SK-N-SH (cell line): ENCODE measurements at regions not wholly inside any gene's neighbourhood (a gene's known extent, or its start where the extent isn't known, plus 50 kb on each side); places are given as distances from the start of the nearest gene placed in this dataset.

ENCODE experiments used
- FOXJ3 ChIP-seq: sonication (generic); formaldehyde crosslinking; IDR thresholded peaks from 2 replicates; pipeline ENCODE4 v1.5.1; 2020; ENCODE audit warnings: mild to moderate bottlenecking, missing genetic modification reagents
- JUND ChIP-seq: IDR thresholded peaks from 2 replicates; pipeline ENCODE4 v1.4.0; 2012
- MEF2A ChIP-seq: IDR thresholded peaks from 2 replicates; pipeline ENCODE4 v1.4.0; 2012; ENCODE audit warnings: low read depth, borderline replicate concordance
- NRF1 ChIP-seq: IDR thresholded peaks from 2 replicates; pipeline ENCODE4 v1.6.1; 2012; ENCODE audit warnings: low read depth, mild to moderate bottlenecking, low read length
- RAD21 ChIP-seq: IDR thresholded peaks from 2 replicates; pipeline ENCODE4 v1.6.1; 2012; ENCODE audit warnings: mild to moderate bottlenecking, low read length
- RCOR1 ChIP-seq: fragments of 150-350 bp; IDR thresholded peaks from 2 replicates; pipeline ENCODE4 v1.6.1; 2017; ENCODE audit warnings: antibody characterized with exemption, low read length
- TCF12 ChIP-seq: IDR thresholded peaks from 2 replicates; pipeline ENCODE4 v1.4.0; 2012
- TF ChIP-seq, protein P1 (sequence below): fragments of 200-600 bp; sonication (generic); IDR thresholded peaks from 2 replicates; pipeline ENCODE4 v1.6.1; 2017; ENCODE audit warnings: antibody characterized with exemption, mild to moderate bottlenecking, moderate library complexity
- TF ChIP-seq, protein P2 (sequence below): IDR thresholded peaks from 2 replicates; pipeline ENCODE4 v1.4.0; 2012; ENCODE audit warnings: low read depth

DNA sequence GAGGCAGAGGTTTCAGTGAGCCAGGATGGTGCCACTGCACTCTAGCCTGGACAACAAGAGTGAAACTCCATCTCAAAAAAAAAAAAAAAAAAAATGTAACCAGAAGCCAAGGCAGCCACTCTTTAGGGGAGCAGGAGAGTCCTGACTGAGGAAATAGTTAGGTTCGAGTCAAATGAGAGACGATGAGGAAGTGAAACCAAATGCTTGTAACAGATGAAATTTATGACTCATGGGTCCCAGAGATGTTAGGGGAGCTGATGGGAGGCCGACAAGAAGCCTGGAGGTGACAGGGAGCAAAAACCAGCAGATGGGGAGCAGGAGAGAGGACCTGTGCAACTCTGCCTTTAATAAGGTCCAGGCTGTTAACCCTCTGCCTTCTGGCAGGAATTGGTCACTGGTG, 756.1 kb upstream of the DDX18 start:
- TF ChIP-seq, protein P1, sequence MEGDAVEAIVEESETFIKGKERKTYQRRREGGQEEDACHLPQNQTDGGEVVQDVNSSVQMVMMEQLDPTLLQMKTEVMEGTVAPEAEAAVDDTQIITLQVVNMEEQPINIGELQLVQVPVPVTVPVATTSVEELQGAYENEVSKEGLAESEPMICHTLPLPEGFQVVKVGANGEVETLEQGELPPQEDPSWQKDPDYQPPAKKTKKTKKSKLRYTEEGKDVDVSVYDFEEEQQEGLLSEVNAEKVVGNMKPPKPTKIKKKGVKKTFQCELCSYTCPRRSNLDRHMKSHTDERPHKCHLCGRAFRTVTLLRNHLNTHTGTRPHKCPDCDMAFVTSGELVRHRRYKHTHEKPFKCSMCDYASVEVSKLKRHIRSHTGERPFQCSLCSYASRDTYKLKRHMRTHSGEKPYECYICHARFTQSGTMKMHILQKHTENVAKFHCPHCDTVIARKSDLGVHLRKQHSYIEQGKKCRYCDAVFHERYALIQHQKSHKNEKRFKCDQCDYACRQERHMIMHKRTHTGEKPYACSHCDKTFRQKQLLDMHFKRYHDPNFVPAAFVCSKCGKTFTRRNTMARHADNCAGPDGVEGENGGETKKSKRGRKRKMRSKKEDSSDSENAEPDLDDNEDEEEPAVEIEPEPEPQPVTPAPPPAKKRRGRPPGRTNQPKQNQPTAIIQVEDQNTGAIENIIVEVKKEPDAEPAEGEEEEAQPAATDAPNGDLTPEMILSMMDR = no peak
- TF ChIP-seq MEF2A = no peak
- no peak for TF ChIP-seq RAD21
- no peak for TF ChIP-seq TCF12
- no peak for TF ChIP-seq NRF1
- no peak for TF ChIP-seq RCOR1
- TF ChIP-seq FOXJ3 (CRISPR knock-in tag) = no peak
- TF ChIP-seq, protein P2, sequence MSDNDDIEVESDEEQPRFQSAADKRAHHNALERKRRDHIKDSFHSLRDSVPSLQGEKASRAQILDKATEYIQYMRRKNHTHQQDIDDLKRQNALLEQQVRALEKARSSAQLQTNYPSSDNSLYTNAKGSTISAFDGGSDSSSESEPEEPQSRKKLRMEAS = no peak
- no peak for TF ChIP-seq JUND
